Keratinocyte (primary cell): ENCODE measurements at regions not wholly inside any gene's neighbourhood (a gene's known extent, or its start where the extent isn't known, plus 50 kb on each side); places are given as distances from the start of the nearest gene placed in this dataset.

Experiments
- CTCF ChIP-seq, 3 experiments: IDR thresholded peaks in 1 of 3; conservative IDR thresholded peaks in 1 of 3; optimal IDR thresholded peaks in 1 of 3; 2 replicates in 2 of 3; 3 replicates in 1 of 3; pipeline versions ENCODE3 to v1.5.1; 2011; ENCODE audit warnings: low read length in 3 of 3, mild to moderate bottlenecking in 3 of 3, moderate library complexity in 2 of 3, control low read depth in 1 of 3, inconsistent platforms in 1 of 3; ENCODE audit not compliant: insufficient read depth in 2 of 3; ENCODE audit errors: extremely low read depth in 1 of 3
- EZH2 ChIP-seq: IDR thresholded peaks from one replicate; pipeline ENCODE4 v1.6.1; 2012; ENCODE audit warnings: inconsistent platforms, mild to moderate bottlenecking, low read length, moderate library complexity

GRCh38 chr14:76947838-76948184 lies 80.7 kb downstream of the IRF2BPL start:
- TF ChIP-seq CTCF (optimal IDR thresholded peaks at IDR 0.05 in 1 of 3, IDR thresholded peaks at IDR 0.05 in 1 of 3, conservative IDR thresholded peaks at IDR 0.05 in 1 of 3; ENCODE audit: extremely low read depth in 1 of 3, insufficient read depth in 2 of 3, low read length in 3 of 3) (no peak), EZH2 (no peak)
